Stomach (tissue), 8 donors: ENCODE measurements at regions not wholly inside any gene's neighbourhood (a gene's known extent, or its start where the extent isn't known, plus 50 kb on each side); places are given as distances from the start of the nearest gene placed in this dataset.

Experiments
- DNase-seq, 2 donors: peaks; one replicate each; pipeline versions ENCODE4 v3.0.0 to v3.0.0-alpha.2; 2013 to 2019
- H3K27ac ChIP-seq, 5 donors: fragments of 200-600 bp in 4 of 5; sonication (generic) in 4 of 5; one replicate each; pipeline ENCODE4 v1.5.1; 2013 to 2019; ENCODE audit warnings: mild to moderate bottlenecking in 1 of 5, moderate library complexity in 1 of 5
- H3K27me3 ChIP-seq, 3 donors: fragments of 200-600 bp; sonication (generic); one replicate each; pipeline ENCODE4 v1.5.1; 2017 to 2019; ENCODE audit warnings: mixed run types in 1 of 3
- H3K36me3 ChIP-seq, 4 donors: fragments of 200-600 bp; sonication (generic); 1 replicate in 3 of 4; 2 replicates in 1 of 4; pipeline ENCODE4 v1.5.1; 2016 to 2019
- H3K4me1 ChIP-seq, 4 donors: fragments of 200-600 bp; sonication (generic); one replicate each; pipeline ENCODE4 v1.5.1; 2016 to 2019
- H3K4me3 ChIP-seq, 4 donors: fragments of 200-600 bp; sonication (generic) in 3 of 4; one replicate each; pipeline ENCODE4 v1.5.1; 2016 to 2019; ENCODE audit warnings: mild to moderate bottlenecking in 1 of 4
- H3K9me3 ChIP-seq, 4 donors: fragments of 200-600 bp; sonication (generic); one replicate each; pipeline ENCODE4 v1.5.1; 2016 to 2019
- CTCF ChIP-seq, 7 experiments: fragments of 450-650 bp in 4 of 7; fragments of 200-600 bp in 3 of 7; sonication (generic) in 3 of 7; IDR thresholded peaks; one replicate each; pipeline ENCODE4 v1.5.1; 2016 to 2019; ENCODE audit warnings: antibody characterized with exemption in 7 of 7, control low read depth in 2 of 7, mild to moderate bottlenecking in 1 of 7
- EP300 ChIP-seq: sonication (generic); formaldehyde crosslinking; IDR thresholded peaks from one replicate; pipeline ENCODE4 v1.6.1; 2017; ENCODE audit warnings: antibody characterized with exemption
- POLR2A ChIP-seq, 4 donors: fragments of 450-650 bp; IDR thresholded peaks; one replicate each; pipeline ENCODE4 v1.6.1; 2016; ENCODE audit warnings: antibody characterized with exemption in 4 of 4, control low read depth in 2 of 4, mild to moderate bottlenecking in 1 of 4, moderate library complexity in 1 of 4
- POLR2AphosphoS5 ChIP-seq, 3 donors: sonication (generic); formaldehyde crosslinking; IDR thresholded peaks; one replicate each; pipeline ENCODE4 v1.6.1; 2016; ENCODE audit warnings: antibody characterized with exemption in 3 of 3
- WGBS, 5 donors: extraction: QIAGEN DNeasy Blood & Tissue Kit in 3 of 5; methylation state at CpG; one replicate each; pipeline versions ENCODE4 v1.1.5 to v1.1.7; 2013 to 2018; 5-methylcytosine and 5-hydroxymethylcytosine counted together
- intact Hi-C: fragments of 100-400 bp; cut with DNase I; formaldehyde crosslinking; loops from one replicate; pipeline ENCODE4 v1.15.1; 2023; ENCODE audit warnings: low total_unique reads
- donor health status: healthy with polysubstance abuse.
- donor health status: Bipolar disorder and iron deficiency.
- donor health status: healthy.

GRCh38 chr3:159637883-159638542 is 350.6 kb upstream of the IL12A start:
- no peak for TF ChIP-seq CTCF (IDR thresholded peaks at IDR 0.05)
- TF ChIP-seq POLR2A (IDR thresholded peaks at IDR 0.05), result no peak
- no peak for TF ChIP-seq POLR2AphosphoS5 (IDR thresholded peaks at IDR 0.05)
- no peak for TF ChIP-seq EP300
- H3K4me3 ChIP-seq, result no peak overlapping the region
- no peaks in the 10 kb centered on the region for H3K9me3 ChIP-seq
- intact Hi-C loops, result no loop called here
- H3K27me3 ChIP-seq, result no peaks in the 10 kb centered on the region
- no peaks in the 10 kb centered on the region for H3K4me1 ChIP-seq
- DNase-seq, result no peak
- no peak overlapping the region for H3K27ac ChIP-seq
- WGBS, 5 donors, result 81 to 93% (median 88%) methylated on average over 2 of the region's 2 CpGs
- H3K36me3 ChIP-seq, result no peaks in the 10 kb centered on the region

- no peak overlapping the region for H3K4me3 ChIP-seq
- WGBS, 5 donors, result 55 to 75% (median 67%) methylated on average over 4 of the region's 4 CpGs
- H3K4me1 ChIP-seq, result no peaks in the 10 kb centered on the region
- no peak for DNase-seq
- TF ChIP-seq POLR2A (IDR thresholded peaks at IDR 0.05), result no peak
- TF ChIP-seq CTCF (IDR thresholded peaks at IDR 0.05), result no peak
- TF ChIP-seq EP300, result no peak
- TF ChIP-seq POLR2AphosphoS5 (IDR thresholded peaks at IDR 0.05), result no peak
- no peaks in the 10 kb centered on the region for H3K36me3 ChIP-seq
- H3K9me3 ChIP-seq, result no peaks in the 10 kb centered on the region
- H3K27me3 ChIP-seq, result no peaks in the 10 kb centered on the region
- no peak overlapping the region for H3K27ac ChIP-seq
- intact Hi-C loops, result no loop called here
Observed at GRCh38 chr3:159640225-159640624, 348.4 kb upstream of the IL12A start.

- no peak for DNase-seq
- H3K27me3 ChIP-seq, result no peaks in the 10 kb centered on the region
- intact Hi-C loops, result no loop called here
- no peak for TF ChIP-seq EP300
- no peak for TF ChIP-seq CTCF (IDR thresholded peaks at IDR 0.05)
- no peak for TF ChIP-seq POLR2A (IDR thresholded peaks at IDR 0.05)
- no peak for TF ChIP-seq POLR2AphosphoS5 (IDR thresholded peaks at IDR 0.05)
- H3K36me3 ChIP-seq, result no peaks in the 10 kb centered on the region
- H3K4me1 ChIP-seq, result no peaks in the 10 kb centered on the region
- H3K4me3 ChIP-seq, result no peak overlapping the region
- H3K9me3 ChIP-seq, result no peaks in the 10 kb centered on the region
- H3K27ac ChIP-seq, result no peak overlapping the region
Observed at GRCh38 chr3:159643406-159643805, 345.2 kb upstream of the IL12A start.

- DNase-seq, result no peak
- Histone ChIP-seq H3K9me3 (no peaks in the 10 kb centered on the region), H3K4me1 (no peaks in the 10 kb centered on the region), H3K27ac (no peak overlapping the region), H3K4me3 (no peak overlapping the region), H3K27me3 (no peaks in the 10 kb centered on the region), H3K36me3 (no peaks in the 10 kb centered on the region)
- WGBS, 5 donors, result 70 to 88% (median 86%) methylated on average over 1 of the region's 1 CpG
- intact Hi-C loops, result no loop called here
- no peak for TF ChIP-seq CTCF (IDR thresholded peaks at IDR 0.05)
- no peak for TF ChIP-seq POLR2A (IDR thresholded peaks at IDR 0.05)
- TF ChIP-seq POLR2AphosphoS5 (IDR thresholded peaks at IDR 0.05), result no peak
- TF ChIP-seq EP300, result no peak
Observed at GRCh38 chr3:159645874-159646273, 342.8 kb upstream of the IL12A start.
